Lung microvascular endothelial cell (primary cell): ENCODE measurements at regions not wholly inside any gene's neighbourhood (a gene's known extent, or its start where the extent isn't known, plus 50 kb on each side); places are given as distances from the start of the nearest gene placed in this dataset.

ENCODE experiments used
- DNase-seq, 2 donors: peaks; one replicate each; pipeline versions ENCODE4 v3.0.0 to v3.0.0-alpha.2; 2010; ENCODE audit warnings: low read depth in 2 of 2

GRCh38 chr5:112653638-112654205, 84.0 kb upstream of the APC start:
- DNase-seq, result no peak

GRCh38 chr5:112655513-112655912, 82.2 kb upstream of the APC start:
- DNase-seq, result no peak

- DNase-seq, result no peak
Observed at GRCh38 chr5:112656451-112656850, 81.2 kb upstream of the APC start.

GRCh38 chr5:112657804-112658203, 79.9 kb upstream of the APC start:
- no peak for DNase-seq

- DNase-seq, result no peak
Observed at GRCh38 chr5:112660359-112660758, 77.3 kb upstream of the APC start.

GRCh38 chr5:112663146-112663545, 74.5 kb upstream of the APC start:
- DNase-seq, result no peak

- DNase-seq, result no peak
Observed at GRCh38 chr5:112668016-112668415, 69.7 kb upstream of the APC start.

- no peak for DNase-seq
Observed at GRCh38 chr5:112668911-112669310, 68.8 kb upstream of the APC start.

- DNase-seq, result no peak
Observed at GRCh38 chr5:112669328-112669963, 68.2 kb upstream of the APC start.

- DNase-seq, result no peak
Observed at GRCh38 chr5:112671687-112672086, 66.0 kb upstream of the APC start.

- no peak for DNase-seq
Observed at GRCh38 chr5:112681481-112681908, 56.2 kb upstream of the APC start.

GRCh38 chr5:112682621-112683061, 55.0 kb upstream of the APC start:
- DNase-seq, result no peak

GRCh38 chr5:112684121-112684520, 53.6 kb upstream of the APC start:
- DNase-seq, result no peak

GRCh38 chr5:112684737-112685136, 52.9 kb upstream of the APC start:
- peak in 1 of 2 donors; percentile 15 for DNase-seq

GRCh38 chr5:112685386-112685785, 52.3 kb upstream of the APC start:
- DNase-seq, result no peak

- DNase-seq, result no peak
Observed at GRCh38 chr5:112685931-112686330, 51.8 kb upstream of the APC start.

GRCh38 chr5:112686675-112687074, 51.0 kb upstream of the APC start:
- no peak for DNase-seq

GRCh38 chr5:112687306-112687705, 50.4 kb upstream of the APC start:
- no peak for DNase-seq
